Keratinocyte (primary cell): ENCODE measurements at regions not wholly inside any gene's neighbourhood (a gene's known extent, or its start where the extent isn't known, plus 50 kb on each side); places are given as distances from the start of the nearest gene placed in this dataset.

Source experiments
- CTCF ChIP-seq, 3 experiments: IDR thresholded peaks in 1 of 3; conservative IDR thresholded peaks in 1 of 3; optimal IDR thresholded peaks in 1 of 3; 2 replicates in 2 of 3; 3 replicates in 1 of 3; pipeline versions ENCODE3 to v1.5.1; 2011; ENCODE audit warnings: low read length in 3 of 3, mild to moderate bottlenecking in 3 of 3, moderate library complexity in 2 of 3, control low read depth in 1 of 3, inconsistent platforms in 1 of 3; ENCODE audit not compliant: insufficient read depth in 2 of 3; ENCODE audit errors: extremely low read depth in 1 of 3
- EZH2 ChIP-seq: IDR thresholded peaks from one replicate; pipeline ENCODE4 v1.6.1; 2012; ENCODE audit warnings: inconsistent platforms, mild to moderate bottlenecking, low read length, moderate library complexity

GRCh38 chr13:107838588-107839161 is 376.7 kb downstream of the LIG4 start:
- TF ChIP-seq CTCF (optimal IDR thresholded peaks at IDR 0.05 in 1 of 3, IDR thresholded peaks at IDR 0.05 in 1 of 3, conservative IDR thresholded peaks at IDR 0.05 in 1 of 3; ENCODE audit: extremely low read depth in 1 of 3, insufficient read depth in 2 of 3, low read length in 3 of 3) (no peak), EZH2 (no peak)
